GM21717 (cell line): ENCODE measurements at regions not wholly inside any gene's neighbourhood (a gene's known extent, or its start where the extent isn't known, plus 50 kb on each side); places are given as distances from the start of the nearest gene placed in this dataset.

Experiments used
- ATAC-seq: cut with Tn5 transposase; IDR thresholded peaks from one replicate; pipeline ENCODE4 v1.9.1; 2021; ENCODE audit warnings: mild to moderate bottlenecking, moderate library complexity; ENCODE audit not compliant: unreplicated experiment

GRCh38 chr3:99131876-99132275, 230.4 kb upstream of the DCBLD2 start:
- no peak for ATAC-seq

GRCh38 chr3:99128725-99129505, 227.4 kb upstream of the DCBLD2 start:
- no peak for ATAC-seq

- no peak for ATAC-seq
Measured at GRCh38 chr3:99128235-99128634, 226.7 kb upstream of the DCBLD2 start.

- ATAC-seq = no peak
Measured at GRCh38 chr3:99126316-99126715, 224.8 kb upstream of the DCBLD2 start.

GRCh38 chr3:99119385-99119784, 217.9 kb upstream of the DCBLD2 start:
- no peak for ATAC-seq

- no peak for ATAC-seq
Measured at GRCh38 chr3:99118381-99118780, 216.9 kb upstream of the DCBLD2 start.

- ATAC-seq = no peak
Measured at GRCh38 chr3:99114565-99115291, 213.2 kb upstream of the DCBLD2 start.

GRCh38 chr3:99111235-99111634, 209.7 kb upstream of the DCBLD2 start:
- ATAC-seq = peak; percentile 49

- no peak for ATAC-seq
Measured at GRCh38 chr3:99110401-99110800, 208.9 kb upstream of the DCBLD2 start.

GRCh38 chr3:99108508-99108907, 207.0 kb upstream of the DCBLD2 start:
- no peak for ATAC-seq

GRCh38 chr3:99094606-99095005, 193.1 kb upstream of the DCBLD2 start:
- ATAC-seq = no peak

- ATAC-seq = no peak
Measured at GRCh38 chr3:99087277-99087676, 185.8 kb upstream of the DCBLD2 start.

- ATAC-seq = no peak
Measured at GRCh38 chr3:99084826-99085225, 183.3 kb upstream of the DCBLD2 start.

- ATAC-seq = no peak
Measured at GRCh38 chr3:99084156-99084555, 182.7 kb upstream of the DCBLD2 start.

GRCh38 chr3:99071096-99071495, 169.6 kb upstream of the DCBLD2 start:
- ATAC-seq = no peak

- no peak for ATAC-seq
Measured at GRCh38 chr3:99069973-99070372, 168.5 kb upstream of the DCBLD2 start.

- ATAC-seq = no peak
Measured at GRCh38 chr3:99066863-99067262, 165.4 kb upstream of the DCBLD2 start.

GRCh38 chr3:99049164-99049563, 147.7 kb upstream of the DCBLD2 start:
- ATAC-seq = no peak

- ATAC-seq = no peak
Measured at GRCh38 chr3:99041747-99042146, 140.3 kb upstream of the DCBLD2 start.

- ATAC-seq = no peak
Measured at GRCh38 chr3:99031778-99032177, 130.3 kb upstream of the DCBLD2 start.

- ATAC-seq = peak; percentile 90
Measured at GRCh38 chr3:99023590-99024192, 122.2 kb upstream of the DCBLD2 start.

- ATAC-seq = no peak
Measured at GRCh38 chr3:99021466-99021865, 120.0 kb upstream of the DCBLD2 start.
